ENCODE measurements at regions not wholly inside any gene's neighbourhood (a gene's known extent, or its start where the extent isn't known, plus 50 kb on each side); places are given as distances from the start of the nearest gene placed in this dataset.

DNA sequence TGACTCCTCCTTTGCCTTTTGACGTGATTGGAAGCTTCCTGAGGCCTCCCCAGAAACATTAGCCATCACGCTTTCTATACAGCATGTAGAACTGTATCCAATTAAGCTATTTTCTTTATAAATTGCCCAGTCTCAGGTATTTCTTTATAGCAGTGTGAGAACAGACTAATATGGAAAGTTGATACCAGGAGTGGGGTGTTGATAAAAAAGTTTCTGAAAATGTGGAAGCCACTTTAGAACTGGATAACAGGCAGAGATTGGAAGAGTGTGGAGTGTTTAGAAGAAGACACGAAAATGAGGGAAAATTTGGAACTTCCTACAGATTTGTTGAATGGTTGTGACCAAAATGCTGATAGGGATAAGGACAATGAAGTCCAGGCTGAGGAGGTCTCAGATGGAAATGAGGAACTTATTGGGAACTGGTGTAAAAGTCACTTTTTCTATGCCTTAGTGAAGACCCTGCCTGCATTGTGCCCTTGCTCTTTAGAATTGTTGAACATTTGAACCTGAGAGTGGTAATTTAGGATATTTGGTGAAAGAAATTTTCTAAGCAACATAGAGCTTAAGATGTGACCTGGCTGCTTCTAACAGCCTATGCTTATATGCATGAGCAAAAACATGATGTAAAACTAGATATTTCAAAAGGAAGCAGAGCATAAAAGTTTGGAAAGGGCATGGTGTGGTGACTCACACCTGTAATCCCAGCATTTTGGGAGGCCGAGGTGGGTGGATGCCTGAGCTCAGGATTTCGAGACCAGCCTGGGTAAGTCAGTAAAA, 969.7 kb downstream of the DSC3 start:
- no peak for FAIRE-seq
- DNase-seq (ENCODE audit: insufficient read length, low spot score) = no peak
- TF ChIP-seq, protein P1, sequence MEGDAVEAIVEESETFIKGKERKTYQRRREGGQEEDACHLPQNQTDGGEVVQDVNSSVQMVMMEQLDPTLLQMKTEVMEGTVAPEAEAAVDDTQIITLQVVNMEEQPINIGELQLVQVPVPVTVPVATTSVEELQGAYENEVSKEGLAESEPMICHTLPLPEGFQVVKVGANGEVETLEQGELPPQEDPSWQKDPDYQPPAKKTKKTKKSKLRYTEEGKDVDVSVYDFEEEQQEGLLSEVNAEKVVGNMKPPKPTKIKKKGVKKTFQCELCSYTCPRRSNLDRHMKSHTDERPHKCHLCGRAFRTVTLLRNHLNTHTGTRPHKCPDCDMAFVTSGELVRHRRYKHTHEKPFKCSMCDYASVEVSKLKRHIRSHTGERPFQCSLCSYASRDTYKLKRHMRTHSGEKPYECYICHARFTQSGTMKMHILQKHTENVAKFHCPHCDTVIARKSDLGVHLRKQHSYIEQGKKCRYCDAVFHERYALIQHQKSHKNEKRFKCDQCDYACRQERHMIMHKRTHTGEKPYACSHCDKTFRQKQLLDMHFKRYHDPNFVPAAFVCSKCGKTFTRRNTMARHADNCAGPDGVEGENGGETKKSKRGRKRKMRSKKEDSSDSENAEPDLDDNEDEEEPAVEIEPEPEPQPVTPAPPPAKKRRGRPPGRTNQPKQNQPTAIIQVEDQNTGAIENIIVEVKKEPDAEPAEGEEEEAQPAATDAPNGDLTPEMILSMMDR (IDR thresholded peaks at IDR 0.05; ENCODE audit: insufficient read depth, missing control alignments) = no peak

DNA sequence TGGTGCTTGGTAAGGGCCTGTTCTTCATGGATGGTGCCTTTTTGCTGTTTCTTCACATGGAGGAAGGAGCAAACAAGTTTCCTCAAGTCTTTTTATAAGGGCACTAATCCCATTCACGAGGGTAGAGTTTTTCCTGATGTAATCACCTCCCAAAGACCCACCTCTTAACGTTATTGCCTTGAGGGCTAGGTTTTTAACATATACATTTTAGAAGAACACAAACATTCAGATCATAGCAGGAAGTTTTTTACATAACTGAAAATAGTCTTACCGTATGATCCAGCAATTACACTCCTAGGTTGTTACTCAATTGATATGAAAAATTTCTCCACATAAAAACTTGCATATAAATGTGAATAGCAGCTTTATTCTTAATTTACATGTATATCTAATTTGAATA, 976.3 kb downstream of the DSC3 start:
- DNase-seq (ENCODE audit: insufficient read length, low spot score) (no peak), FAIRE-seq (peak; percentile 16)
- TF ChIP-seq, protein P1 (IDR thresholded peaks at IDR 0.05; ENCODE audit: insufficient read depth, missing control alignments) = no peak

DNA sequence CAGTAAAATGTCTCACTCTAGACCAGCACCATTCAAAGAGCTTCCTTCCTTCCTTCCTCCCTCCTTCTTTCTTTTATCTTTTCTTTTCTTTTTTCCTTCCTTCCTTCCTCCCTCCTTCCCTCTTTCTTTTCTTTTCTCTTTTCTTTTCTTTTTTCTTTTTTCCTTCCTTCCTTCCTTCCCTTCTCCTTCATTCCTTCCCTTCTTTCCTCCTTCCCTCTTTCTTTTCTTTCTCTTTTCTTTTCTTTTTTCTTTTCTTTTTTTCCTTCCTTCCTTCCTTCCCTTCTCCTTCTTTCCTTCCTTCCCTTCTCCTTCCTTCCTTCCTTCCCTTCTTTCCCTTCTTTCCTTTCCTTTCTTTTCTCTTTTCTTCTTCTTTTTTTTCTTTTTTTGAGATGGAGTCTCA, 985.1 kb downstream of the DSC3 start:
- FAIRE-seq (no peak), DNase-seq (ENCODE audit: insufficient read length, low spot score) (no peak)
- TF ChIP-seq, protein P1 (IDR thresholded peaks at IDR 0.05; ENCODE audit: insufficient read depth, missing control alignments) = no peak

DNA sequence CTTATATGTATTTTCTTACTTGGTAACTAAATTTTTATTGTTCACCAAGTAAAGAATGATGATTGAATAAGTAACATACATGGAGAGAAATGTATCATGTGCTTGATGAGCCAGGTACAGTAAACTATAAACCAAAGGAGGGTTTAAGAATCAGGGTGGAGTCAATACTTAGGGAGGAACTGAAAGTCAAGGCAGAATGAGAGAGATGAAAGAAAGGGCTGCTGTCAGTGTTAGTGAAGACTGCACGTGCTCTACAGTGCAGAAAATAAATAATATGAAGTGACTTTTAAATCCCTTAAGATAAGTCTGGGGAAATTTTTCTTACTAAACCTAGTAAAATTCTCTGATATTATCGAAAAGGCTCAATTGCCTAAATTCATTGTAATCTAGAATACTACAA, 986.0 kb downstream of the DSC3 start:
- DNase-seq (ENCODE audit: insufficient read length, low spot score) (no peak), FAIRE-seq (peak; percentile 44)
- TF ChIP-seq, protein P1 (IDR thresholded peaks at IDR 0.05; ENCODE audit: insufficient read depth, missing control alignments) = no peak

DNA sequence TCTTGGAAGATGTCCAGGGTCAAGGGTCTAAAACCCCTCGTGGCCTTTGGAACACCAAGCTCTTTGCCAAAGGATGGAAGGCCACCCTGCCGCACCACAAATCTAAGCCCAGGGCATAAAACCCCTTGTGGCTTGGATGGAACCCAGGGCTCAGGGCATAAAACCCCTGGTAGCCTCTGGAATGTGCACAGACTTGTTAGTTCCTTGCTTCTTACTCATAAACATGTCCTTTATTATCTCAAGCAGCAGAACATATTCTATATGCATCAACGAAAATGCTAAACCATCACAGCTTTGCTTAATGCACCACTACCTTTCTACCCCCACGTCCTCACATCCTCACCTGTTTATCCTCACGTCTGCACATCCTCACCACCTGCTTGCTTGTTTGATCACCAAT, 998.0 kb downstream of the DSC3 start:
- TF ChIP-seq, protein P1 (IDR thresholded peaks at IDR 0.05; ENCODE audit: insufficient read depth, missing control alignments) = no peak

DNA sequence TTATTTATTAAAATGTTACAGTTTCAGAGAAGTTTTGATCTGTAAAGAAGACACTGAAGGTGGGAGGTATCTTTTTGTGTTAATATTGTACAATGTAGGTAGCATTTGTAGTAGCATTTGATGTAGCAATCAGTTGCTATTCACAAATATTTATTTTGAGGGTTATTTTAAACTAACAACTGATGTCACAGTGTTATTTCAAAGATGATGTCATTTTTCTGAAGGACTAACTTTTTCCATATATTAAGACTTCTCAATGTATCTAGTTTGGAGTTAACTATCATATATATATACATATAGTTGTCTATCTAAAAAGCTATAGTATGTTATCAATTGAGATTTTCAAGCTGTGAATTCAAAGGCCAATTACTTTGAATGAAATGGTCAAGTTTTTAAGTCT, 1003.3 kb downstream of the DSC3 start:
- DNase-seq (ENCODE audit: insufficient read length, low spot score) (no peak), FAIRE-seq (no peak)
- TF ChIP-seq, protein P1 (IDR thresholded peaks at IDR 0.05; ENCODE audit: insufficient read depth, missing control alignments) = no peak

More for the DNA sequence above, 998.0 kb downstream of the DSC3 start:
- DNase-seq (ENCODE audit: insufficient read length, low spot score) = no peak
- FAIRE-seq = no peak

DNA sequence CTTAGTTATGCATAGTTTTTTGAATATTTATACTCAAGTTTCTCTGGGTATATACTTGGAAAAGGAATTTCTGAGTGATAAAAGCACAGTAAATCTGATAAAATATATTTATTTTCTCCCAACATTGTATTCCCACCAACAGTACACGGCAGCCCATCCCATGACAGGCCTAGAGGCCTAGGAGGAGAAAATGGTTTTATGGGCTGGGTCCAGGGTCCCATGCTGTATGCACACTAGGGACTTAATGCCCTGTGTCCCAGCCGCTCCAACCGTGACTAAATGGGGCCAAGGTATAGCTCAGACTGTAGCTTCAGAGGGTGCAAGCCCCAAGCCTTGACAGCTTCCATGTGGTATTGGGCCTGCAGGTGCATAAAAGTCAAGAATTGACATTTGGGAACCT, 1007.7 kb downstream of the DSC3 start:
- TF ChIP-seq, protein P1 (IDR thresholded peaks at IDR 0.05; ENCODE audit: insufficient read depth, missing control alignments) = no peak
- DNase-seq (ENCODE audit: insufficient read length, low spot score) = no peak
- FAIRE-seq = no peak

Data from D721Med (cell line).